Heart left ventricle (tissue), 16 donors: ENCODE measurements at regions not wholly inside any gene's neighbourhood (a gene's known extent, or its start where the extent isn't known, plus 50 kb on each side); places are given as distances from the start of the nearest gene placed in this dataset.

ENCODE experiments used
- ATAC-seq, 4 donors: fragments of 200-7000 bp; cut with Tn5 transposase; one replicate each; pipeline ENCODE4 v1.9.1; 2020 to 2022; ENCODE audit warnings: moderate library complexity in 4 of 4, mild to moderate bottlenecking in 3 of 4, moderate number of reproducible peaks in 1 of 4
- DNase-seq, 5 donors: peaks; one replicate each; pipeline ENCODE4 v3.0.0-alpha.2; 2020
- H3K27ac ChIP-seq, 12 donors: fragments of 200-600 bp; sonication (generic) in 4 of 12; one replicate each; pipeline versions ENCODE4 v1.5.0 to v1.8.0; 2016 to 2022; ENCODE audit warnings: mild to moderate bottlenecking in 2 of 12
- H3K27me3 ChIP-seq, 9 donors: fragments of 200-600 bp; sonication (generic) in 2 of 9; one replicate each; pipeline versions ENCODE4 v1.5.1 to v1.8.0; 2016 to 2022; ENCODE audit warnings: mild to moderate bottlenecking in 3 of 9
- H3K36me3 ChIP-seq, 9 donors: fragments of 200-600 bp; sonication (generic) in 2 of 9; one replicate each; pipeline versions ENCODE4 v1.5.0 to v1.8.0; 2018 to 2022; ENCODE audit warnings: mild to moderate bottlenecking in 2 of 9
- H3K4me1 ChIP-seq, 12 donors: fragments of 200-600 bp; sonication (generic) in 4 of 12; one replicate each; pipeline versions ENCODE4 v1.5.0 to v1.8.0; 2016 to 2022; ENCODE audit warnings: mild to moderate bottlenecking in 3 of 12
- H3K4me3 ChIP-seq, 12 donors: fragments of 200-600 bp; sonication (generic) in 4 of 12; one replicate each; pipeline versions ENCODE4 v1.5.0 to v1.8.0; 2017 to 2022; ENCODE audit warnings: mild to moderate bottlenecking in 9 of 12, moderate library complexity in 4 of 12
- H3K9me3 ChIP-seq, 12 donors: fragments of 200-600 bp; sonication (generic) in 4 of 12; one replicate each; pipeline versions ENCODE4 v1.5.0 to v1.8.0; 2016 to 2022; ENCODE audit warnings: mild to moderate bottlenecking in 1 of 12
- CTCF ChIP-seq, 12 donors: fragments of 200-600 bp; sonication (generic) in 4 of 12; IDR thresholded peaks; one replicate each; pipeline versions ENCODE4 v1.5.0 to v1.8.0; 2018 to 2022; ENCODE audit warnings: antibody characterized with exemption in 12 of 12, mild to moderate bottlenecking in 5 of 12
- POLR2A ChIP-seq, 2 donors: fragments of 450-650 bp; IDR thresholded peaks; one replicate each; pipeline ENCODE4 v1.6.1; 2017; ENCODE audit warnings: antibody characterized with exemption in 2 of 2, mild to moderate bottlenecking in 2 of 2, moderate library complexity in 2 of 2
- WGBS, 4 donors: extraction: QIAGEN DNeasy Blood & Tissue Kit in 2 of 4; methylation state at CpG; one replicate each; pipeline versions ENCODE4 v1.1.5 to v1.1.7; 2013 to 2018; 5-methylcytosine and 5-hydroxymethylcytosine counted together
- intact Hi-C, 10 donors: fragments of 100-400 bp; cut with DNase I; formaldehyde crosslinking; loops; one replicate each; pipeline versions ENCODE4 v1.11.1 to v1.14.2; 2022
- donor health status: ischemic (EF 13 %, LVEDD 7.1; RV severe dilation, severe dysfunction).
- donor health status: healthy with polysubstance abuse.
- donor health status: DM: no; HTN: yes; CAD: no.
- donor health status: DM: no; HTN: no; CAD: no.
- donor health status: ischemic (EF 25% LVEDD 6.9; RV normal size, moderate dysfunction).
- donor health status: ischemic (EF 25% LVEDD 5.7; RV mildly dilated, moderate dysfunction).
- donor health status: healthy.
- donor health status: DM: yes; HTN: yes; CAD: no.
- donor health status: ischemic (EF 35%, LVEDD 5.7; RV mildly dilated, moderate dysfunction).
- donor health status: nonischemic (EF 11% LVEDD 7.7; RV severe dilation, severe dysfunction).
- donor health status: DM: yes; HTN: yes; CAD: no.
- donor health status: PGD.
- donor health status: ischemic (EF 29% LVEDD 5.4; RV normal size, mild dysfunction).
- donor health status: nonischemic (EF 23%, LVEDD 6.1; RV moderate dilation, normal function).

- Histone ChIP-seq H3K36me3 (no peaks in the 10 kb centered on the region), H3K27ac (no peak overlapping the region), H3K4me3 (no peak overlapping the region), H3K27me3 (peaks cover 0 to 28% (median 0%) of the 10 kb centered on the region in 9 donors), H3K9me3 (no peaks in the 10 kb centered on the region), H3K4me1 (no peaks in the 10 kb centered on the region)
- DNase-seq (no peak), ATAC-seq (no peak)
- TF ChIP-seq POLR2A (IDR thresholded peaks at IDR 0.05) (no peak), CTCF (IDR thresholded peaks at IDR 0.05) (no peak)
- WGBS, 4 donors, result 62 to 73% (median 67%) methylated on average over 2 of the region's 2 CpGs
- intact Hi-C loops, result no loop called here
Measured at GRCh38 chr10:131469551-131469950, 158.0 kb upstream of the TCERG1L start.

GRCh38 chr10:131473645-131474044, 162.1 kb upstream of the TCERG1L start:
- no peak overlapping the region for H3K27ac ChIP-seq
- intact Hi-C loops, result no loop called here
- ATAC-seq, result no peak

GRCh38 chr10:131474416-131474815, 162.9 kb upstream of the TCERG1L start:
- Histone ChIP-seq H3K4me3 (no peak overlapping the region), H3K36me3 (no peaks in the 10 kb centered on the region), H3K27ac (no peak overlapping the region), H3K9me3 (no peaks in the 10 kb centered on the region), H3K4me1 (no peaks in the 10 kb centered on the region), H3K27me3 (peaks cover 0 to 39% (median 0%) of the 10 kb centered on the region in 9 donors)
- no peak for ATAC-seq
- intact Hi-C loops, result no loop called here
- DNase-seq, result no peak
- TF ChIP-seq POLR2A (IDR thresholded peaks at IDR 0.05) (no peak), CTCF (IDR thresholded peaks at IDR 0.05) (no peak)
- WGBS, 4 donors, result 70 to 77% (median 73%) methylated on average over 5 to 6 of the region's 6 CpGs

More at GRCh38 chr10:131473645-131474044, 162.1 kb upstream of the TCERG1L start:
- no peak overlapping the region for H3K4me3 ChIP-seq
- peaks cover 0 to 36% (median 0%) of the 10 kb centered on the region in 9 donors for H3K27me3 ChIP-seq
- WGBS, 4 donors, result 89 to 93% (median 90%) methylated on average over 5 to 10 of the region's 10 CpGs
- no peaks in the 10 kb centered on the region for H3K9me3 ChIP-seq
- no peak for DNase-seq
- TF ChIP-seq POLR2A (IDR thresholded peaks at IDR 0.05) (no peak), CTCF (IDR thresholded peaks at IDR 0.05) (no peak)
- no peaks in the 10 kb centered on the region for H3K36me3 ChIP-seq
- no peaks in the 10 kb centered on the region for H3K4me1 ChIP-seq

GRCh38 chr10:131475043-131475442, 163.5 kb upstream of the TCERG1L start:
- 71 to 94% (median 85%) methylated on average over 4 to 11 of the region's 11 CpGs for WGBS, 4 donors
- TF ChIP-seq CTCF (IDR thresholded peaks at IDR 0.05), result no peak
- TF ChIP-seq POLR2A (IDR thresholded peaks at IDR 0.05), result no peak
- Histone ChIP-seq H3K4me1 (no peaks in the 10 kb centered on the region), H3K27me3 (peaks cover 0 to 39% (median 0%) of the 10 kb centered on the region in 9 donors), H3K4me3 (no peak overlapping the region), H3K9me3 (no peaks in the 10 kb centered on the region), H3K27ac (no peak overlapping the region), H3K36me3 (no peaks in the 10 kb centered on the region)
- intact Hi-C loops, result no loop called here
- DNase-seq, result no peak
- no peak for ATAC-seq
